HEK293T (cell line): ENCODE measurements at regions not wholly inside any gene's neighbourhood (a gene's known extent, or its start where the extent isn't known, plus 50 kb on each side); places are given as distances from the start of the nearest gene placed in this dataset.

Source experiments
- CTCF ChIA-PET: fragments of 350-600 bp; formaldehyde crosslinking; extraction: SDS; loops from one replicate; lab custom pipeline; 2021; ENCODE audit warnings: antibody characterized with exemption, inconsistent platforms; lab: Yijun Ruan, JAX
- POLR2A ChIA-PET: fragments of 350-600 bp; formaldehyde crosslinking; extraction: SDS; loops from one replicate; lab custom pipeline; 2020; ENCODE audit warnings: antibody characterized with exemption, inconsistent platforms; lab: Yijun Ruan, JAX
- DNase-seq: peaks from one replicate; pipeline ENCODE4 v3.0.0; 2012; ENCODE audit warnings: mixed read lengths; ENCODE audit errors: extremely low spot score
- ARNT ChIP-seq: fragments of 450-650 bp; IDR thresholded peaks from 2 replicates; pipeline ENCODE4 v1.6.1; 2017; ENCODE audit warnings: mild to moderate bottlenecking
- BHLHE40 ChIP-seq: fragments of 450-650 bp; IDR thresholded peaks from 2 replicates; pipeline ENCODE4 v1.6.1; 2016; ENCODE audit warnings: mild to moderate bottlenecking, moderate library complexity, borderline replicate concordance
- CTBP1 ChIP-seq: fragments of 450-650 bp; IDR thresholded peaks from 2 replicates; pipeline ENCODE4 v1.6.1; 2016; ENCODE audit warnings: borderline replicate concordance
- ELF4 ChIP-seq: fragments of 450-650 bp; IDR thresholded peaks from 2 replicates; pipeline ENCODE4 v1.6.1; 2017; ENCODE audit warnings: antibody characterized with exemption
- FOXA1 ChIP-seq: fragments of 450-650 bp; IDR thresholded peaks from 2 replicates; pipeline ENCODE4 v1.6.1; 2016; ENCODE audit warnings: mild to moderate bottlenecking
- FOXK2 ChIP-seq: fragments of 450-650 bp; IDR thresholded peaks from 2 replicates; pipeline ENCODE4 v1.6.1; 2016; ENCODE audit warnings: mild to moderate bottlenecking
- FOXM1 ChIP-seq: fragments of 450-650 bp; IDR thresholded peaks from 2 replicates; pipeline ENCODE4 v1.6.1; 2017; ENCODE audit warnings: mild to moderate bottlenecking, borderline replicate concordance
- HDGF ChIP-seq: fragments of 450-650 bp; IDR thresholded peaks from 2 replicates; pipeline ENCODE4 v1.6.1; 2017; ENCODE audit warnings: antibody characterized with exemption, borderline replicate concordance
- L3MBTL2 ChIP-seq: fragments of 450-650 bp; conservative IDR thresholded peaks from 2 replicates; pipeline ENCODE4 v1.6.1; 2016; ENCODE audit warnings: mild to moderate bottlenecking
- LEF1 ChIP-seq: fragments of 450-650 bp; IDR thresholded peaks from 2 replicates; pipeline ENCODE4 v1.6.1; 2017; ENCODE audit warnings: mild to moderate bottlenecking, borderline replicate concordance
- NFRKB ChIP-seq: fragments of 450-650 bp; IDR thresholded peaks from 2 replicates; pipeline ENCODE4 v1.6.1; 2016; ENCODE audit warnings: mild to moderate bottlenecking, moderate library complexity
- SP1 ChIP-seq: fragments of 450-650 bp; IDR thresholded peaks from 2 replicates; pipeline ENCODE4 v1.6.1; 2017
- SUZ12 ChIP-seq: fragments of 450-650 bp; IDR thresholded peaks from 2 replicates; pipeline ENCODE4 v1.6.1; 2016; ENCODE audit warnings: mild to moderate bottlenecking
- TARDBP ChIP-seq: fragments of 450-650 bp; IDR thresholded peaks from 2 replicates; pipeline ENCODE4 v1.6.1; 2016
- ZNF384 ChIP-seq: fragments of 450-650 bp; IDR thresholded peaks from 2 replicates; pipeline ENCODE4 v1.6.1; 2016
- TF ChIP-seq, protein P1 (sequence below): fragments of 450-650 bp; IDR thresholded peaks from 2 replicates; pipeline ENCODE4 v1.6.1; 2016

DNA sequence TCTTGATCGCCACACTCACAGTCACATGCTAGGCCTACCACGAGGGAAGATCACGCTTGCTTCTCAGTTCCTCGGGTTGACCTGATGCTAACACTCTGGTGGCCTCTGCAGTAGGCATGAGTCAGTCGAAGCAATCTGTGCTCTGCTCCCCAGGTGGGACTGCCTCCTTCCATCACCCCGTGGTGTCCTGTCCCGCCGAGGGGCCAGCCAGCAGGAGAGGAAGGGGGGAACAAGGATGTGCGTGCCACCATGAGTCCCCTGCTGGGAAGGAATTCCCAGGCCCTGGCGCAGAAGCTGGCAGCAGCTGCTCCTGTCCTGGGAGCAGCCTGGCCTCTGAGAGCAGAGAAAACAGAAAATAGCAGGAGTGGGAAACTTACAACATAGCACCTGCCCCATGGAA lies 695.0 kb upstream of the NRP1 start:
- TF ChIP-seq ELF4, result no peak
- no peak for TF ChIP-seq BHLHE40
- no peak for TF ChIP-seq FOXM1
- TF ChIP-seq NFRKB, result no peak
- no peak for TF ChIP-seq FOXA1
- TF ChIP-seq TARDBP, result no peak
- TF ChIP-seq ARNT, result no peak
- no peak for TF ChIP-seq L3MBTL2
- no peak for TF ChIP-seq CTBP1
- TF ChIP-seq ZNF384, result no peak
- no peak for TF ChIP-seq SP1
- no peak for TF ChIP-seq HDGF
- no peak for TF ChIP-seq LEF1
- no peak for TF ChIP-seq SUZ12
- TF ChIP-seq, protein P1, sequence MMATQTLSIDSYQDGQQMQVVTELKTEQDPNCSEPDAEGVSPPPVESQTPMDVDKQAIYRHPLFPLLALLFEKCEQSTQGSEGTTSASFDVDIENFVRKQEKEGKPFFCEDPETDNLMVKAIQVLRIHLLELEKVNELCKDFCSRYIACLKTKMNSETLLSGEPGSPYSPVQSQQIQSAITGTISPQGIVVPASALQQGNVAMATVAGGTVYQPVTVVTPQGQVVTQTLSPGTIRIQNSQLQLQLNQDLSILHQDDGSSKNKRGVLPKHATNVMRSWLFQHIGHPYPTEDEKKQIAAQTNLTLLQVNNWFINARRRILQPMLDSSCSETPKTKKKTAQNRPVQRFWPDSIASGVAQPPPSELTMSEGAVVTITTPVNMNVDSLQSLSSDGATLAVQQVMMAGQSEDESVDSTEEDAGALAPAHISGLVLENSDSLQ, result no peak
- no peak for TF ChIP-seq FOXK2
- ChIA-PET POLR2A (no interaction called here), CTCF (no interaction called here)
- no peak for DNase-seq

DNA sequence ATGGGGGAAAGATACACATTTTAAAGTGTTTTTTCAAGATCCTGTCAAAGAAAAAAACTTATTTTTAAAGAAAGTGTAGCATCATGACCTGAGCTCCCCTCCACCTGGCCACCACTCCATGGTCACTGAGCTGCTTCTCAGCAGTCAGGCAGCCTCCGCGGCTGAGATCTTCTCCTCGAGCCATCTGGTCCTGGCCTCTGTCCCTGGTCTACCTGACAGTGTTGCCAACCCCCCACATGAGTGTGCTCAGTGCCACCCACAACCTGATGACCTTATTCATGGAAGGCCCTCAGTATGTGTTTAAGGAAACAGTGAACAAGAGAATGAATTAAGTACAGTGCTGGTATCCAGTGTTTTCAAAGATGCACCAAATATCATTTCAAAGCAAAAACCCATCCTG lies 694.5 kb upstream of the NRP1 start:
- no peak for TF ChIP-seq FOXA1
- TF ChIP-seq ARNT, result no peak
- TF ChIP-seq SUZ12, result no peak
- no peak for TF ChIP-seq TARDBP
- TF ChIP-seq NFRKB, result no peak
- no peak for TF ChIP-seq FOXM1
- TF ChIP-seq LEF1, result no peak
- no peak for TF ChIP-seq SP1
- TF ChIP-seq ZNF384, result no peak
- TF ChIP-seq CTBP1, result no peak
- TF ChIP-seq ELF4, result no peak
- TF ChIP-seq FOXK2, result no peak
- TF ChIP-seq BHLHE40, result no peak
- no peak for TF ChIP-seq HDGF
- no peak for TF ChIP-seq L3MBTL2
- TF ChIP-seq, protein P1, result no peak
- POLR2A ChIA-PET, result no interaction called here
- CTCF ChIA-PET, result no interaction called here
- DNase-seq, result no peak

DNA sequence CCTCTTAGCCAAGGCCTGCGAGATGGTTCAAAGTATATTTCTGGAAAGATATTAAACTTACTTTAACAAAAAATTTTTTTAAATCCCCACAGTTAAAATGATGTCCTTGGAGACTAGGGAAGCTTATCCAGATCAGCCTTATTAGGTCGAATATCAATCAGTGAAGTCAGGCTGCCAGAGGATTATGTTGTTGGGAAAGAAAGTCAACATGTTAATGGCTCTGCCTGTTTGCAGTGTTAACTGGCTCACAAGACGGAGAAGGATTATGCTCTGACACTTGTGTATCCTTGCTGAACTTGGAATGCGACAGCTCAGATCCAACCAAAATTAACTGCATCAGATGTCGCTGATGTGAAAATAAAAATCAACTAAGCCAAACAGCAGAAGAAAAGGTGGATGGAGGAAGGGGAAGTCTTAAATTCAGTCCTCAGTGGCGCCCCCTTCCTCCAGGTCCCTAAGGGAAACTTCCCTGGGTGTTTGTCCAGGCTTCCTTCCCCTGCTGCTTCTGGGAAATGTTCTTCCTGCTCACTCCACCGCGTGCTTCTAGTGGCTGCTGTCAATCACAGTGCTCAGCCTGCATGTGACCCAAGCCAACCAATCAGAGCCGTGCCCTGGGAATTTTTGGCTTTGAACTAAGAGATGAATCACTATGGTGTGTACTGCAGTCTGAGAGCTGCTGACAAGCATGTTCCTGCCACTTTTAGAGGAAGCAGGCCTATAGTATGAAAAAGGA lies 690.4 kb upstream of the NRP1 start:
- ChIA-PET POLR2A (no interaction called here), CTCF (no interaction called here)
- DNase-seq, result no peak
- TF ChIP-seq TARDBP, result no peak
- TF ChIP-seq, protein P1, result peak; percentile 78

DNA sequence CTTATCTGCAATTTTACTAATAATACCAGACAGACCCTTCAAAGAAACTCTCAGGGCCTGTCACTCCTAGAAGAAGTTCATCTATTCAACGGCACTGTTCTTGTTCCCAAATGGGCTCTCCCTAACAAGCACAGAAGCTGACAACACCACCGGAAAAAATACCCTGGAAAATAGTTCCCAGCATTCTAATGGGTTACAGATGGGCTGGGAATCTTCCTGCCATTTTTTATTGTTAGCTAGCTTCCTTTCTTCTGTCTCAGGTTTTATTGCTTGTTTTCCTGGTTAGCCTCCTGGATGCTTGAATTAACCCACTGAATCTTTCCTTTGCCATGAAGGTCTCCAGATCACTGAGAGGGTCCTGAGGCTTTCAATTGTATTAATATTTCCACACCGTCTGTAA lies 689.8 kb upstream of the NRP1 start:
- TF ChIP-seq, protein P1, result no peak
- no peak for TF ChIP-seq NFRKB
- no peak for TF ChIP-seq SP1
- TF ChIP-seq CTBP1, result no peak
- no peak for TF ChIP-seq LEF1
- no peak for TF ChIP-seq L3MBTL2
- no peak for TF ChIP-seq FOXK2
- no peak for TF ChIP-seq HDGF
- no peak for TF ChIP-seq TARDBP
- no peak for TF ChIP-seq ELF4
- no peak for TF ChIP-seq BHLHE40
- ChIA-PET CTCF (no interaction called here), POLR2A (no interaction called here)
- no peak for DNase-seq

DNA sequence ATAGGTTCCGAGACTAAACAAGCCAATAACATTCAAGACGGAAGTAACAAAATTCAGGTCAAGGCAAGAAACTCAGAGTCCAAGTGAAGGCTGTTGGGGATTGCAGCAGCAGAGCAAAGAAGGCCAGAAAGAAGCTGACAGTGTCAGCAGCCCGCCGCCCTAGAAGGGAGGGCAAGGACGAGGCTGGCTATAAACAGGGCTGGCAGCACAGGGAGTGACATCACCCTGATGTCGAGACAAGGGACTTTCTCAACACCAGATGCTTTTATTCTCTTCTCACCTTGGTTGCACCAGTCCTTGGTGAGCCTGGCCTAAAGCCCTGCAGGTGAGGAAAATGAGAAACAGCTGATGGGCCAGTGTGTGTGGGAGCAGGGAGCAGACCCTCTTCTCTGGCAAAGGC lies 687.7 kb upstream of the NRP1 start:
- ChIA-PET CTCF (no interaction called here), POLR2A (no interaction called here)
- DNase-seq, result no peak
- TF ChIP-seq ZNF384 (no peak), HDGF (no peak), FOXA1 (no peak), L3MBTL2 (no peak), FOXM1 (no peak), LEF1 (no peak), SP1 (no peak), ARNT (no peak), NFRKB (no peak), CTBP1 (no peak), BHLHE40 (no peak)
- TF ChIP-seq, protein P1, result no peak
